A549 (cell line): ENCODE measurements at regions not wholly inside any gene's neighbourhood (a gene's known extent, or its start where the extent isn't known, plus 50 kb on each side); places are given as distances from the start of the nearest gene placed in this dataset.

Experiments used
- CHD2 ChIP-seq: fragments of 150-350 bp; IDR thresholded peaks from 2 replicates; pipeline ENCODE4 v1.6.1; 2014; ENCODE audit warnings: low read length; ENCODE audit not compliant: partially characterized antibody
- CTCF ChIP-seq: fragments of >200 bp; sonication (Bioruptor Twin); formaldehyde crosslinking; IDR thresholded peaks from 3 replicates; pipeline ENCODE4 v1.5.1; 2016
- HEYL ChIP-seq: fragments of 250-450 bp; sonication (Bioruptor Pico); IDR thresholded peaks from 2 replicates; pipeline ENCODE4 v1.8.0; 2021; ENCODE audit warnings: mild to moderate bottlenecking, moderate library complexity
- MAX ChIP-seq: IDR thresholded peaks from 2 replicates; pipeline ENCODE4 v1.6.1; 2012
- MAZ ChIP-seq: fragments of 150-350 bp; IDR thresholded peaks from 2 replicates; pipeline ENCODE4 v1.6.1; 2014; ENCODE audit warnings: antibody characterized with exemption, low read depth, low read length, borderline replicate concordance
- RAD21 ChIP-seq, 2 experiments: fragments of >200 bp in 1 of 2; sonication (Bioruptor Twin) in 1 of 2; formaldehyde crosslinking in 1 of 2; IDR thresholded peaks in 1 of 2; conservative IDR thresholded peaks in 1 of 2; 2 replicates in 1 of 2; 3 replicates in 1 of 2; pipeline ENCODE4 v1.6.1; 2012 to 2018; ENCODE audit warnings: inconsistent platforms in 1 of 2
- REST ChIP-seq: fragments of 200-600 bp; sonication (generic); IDR thresholded peaks from 2 replicates; pipeline ENCODE4 v1.6.1; 2016; ENCODE audit warnings: antibody characterized with exemption, mild to moderate bottlenecking, moderate library complexity
- SREBF2 ChIP-seq: fragments of 450-650 bp; IDR thresholded peaks from 2 replicates; pipeline ENCODE4 v1.6.1; 2014; ENCODE audit warnings: mild to moderate bottlenecking, moderate library complexity
- ZFP36 ChIP-seq: fragments of 450-650 bp; IDR thresholded peaks from 2 replicates; pipeline ENCODE4 v1.6.1; 2014; ENCODE audit warnings: borderline replicate concordance; ENCODE audit not compliant: partially characterized antibody
- ZSCAN20 ChIP-seq: fragments of 250-450 bp; sonication (Bioruptor Pico); IDR thresholded peaks from 2 replicates; pipeline ENCODE4 v1.8.0; 2022; ENCODE audit warnings: mild to moderate bottlenecking, moderate library complexity
- TF ChIP-seq, protein P1 (sequence below): fragments of >200 bp; sonication (Bioruptor Twin); formaldehyde crosslinking; IDR thresholded peaks from 3 replicates; pipeline ENCODE4 v1.6.1; 2016

DNA sequence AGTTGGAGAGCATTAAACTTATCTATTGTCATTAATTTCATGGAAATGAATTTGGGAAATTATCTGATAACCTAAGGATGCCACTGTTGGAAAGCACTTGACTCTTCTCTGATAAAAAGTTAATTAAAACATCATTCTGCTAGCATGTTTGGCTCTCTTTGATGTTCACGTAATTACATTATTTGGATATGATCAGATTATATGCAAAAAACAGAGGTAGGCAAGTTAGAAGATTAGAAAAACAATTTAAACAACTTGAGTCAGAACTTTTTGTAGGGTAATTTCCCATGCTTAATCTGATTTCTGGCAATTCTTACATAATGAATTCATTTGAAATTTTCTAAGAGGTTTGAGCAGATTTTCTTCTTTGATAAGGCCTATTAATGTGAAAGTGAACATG lies 882.9 kb downstream of the TRAM1L1 start:
- TF ChIP-seq CTCF (no peak), SREBF2 (no peak), ZSCAN20 (CRISPR knock-in tag) (no peak), MAZ (no peak), CHD2 (no peak), RAD21 (conservative IDR thresholded peaks at IDR 0.05 in 1 of 2, IDR thresholded peaks at IDR 0.05 in 1 of 2) (no peak), ZFP36 (no peak), REST (no peak), HEYL (CRISPR knock-in tag) (no peak), MAX (no peak)
- TF ChIP-seq, protein P1, sequence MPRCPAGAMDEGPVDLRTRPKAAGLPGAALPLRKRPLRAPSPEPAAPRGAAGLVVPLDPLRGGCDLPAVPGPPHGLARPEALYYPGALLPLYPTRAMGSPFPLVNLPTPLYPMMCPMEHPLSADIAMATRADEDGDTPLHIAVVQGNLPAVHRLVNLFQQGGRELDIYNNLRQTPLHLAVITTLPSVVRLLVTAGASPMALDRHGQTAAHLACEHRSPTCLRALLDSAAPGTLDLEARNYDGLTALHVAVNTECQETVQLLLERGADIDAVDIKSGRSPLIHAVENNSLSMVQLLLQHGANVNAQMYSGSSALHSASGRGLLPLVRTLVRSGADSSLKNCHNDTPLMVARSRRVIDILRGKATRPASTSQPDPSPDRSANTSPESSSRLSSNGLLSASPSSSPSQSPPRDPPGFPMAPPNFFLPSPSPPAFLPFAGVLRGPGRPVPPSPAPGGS = no peak
